Heart right ventricle (tissue), 16 donors: ENCODE measurements at regions not wholly inside any gene's neighbourhood (a gene's known extent, or its start where the extent isn't known, plus 50 kb on each side); places are given as distances from the start of the nearest gene placed in this dataset.

ENCODE experiments used
- ATAC-seq, 8 donors: fragments of 200-7000 bp; cut with Tn5 transposase; one replicate each; pipeline ENCODE4 v1.9.1; 2020; ENCODE audit warnings: mild to moderate bottlenecking in 8 of 8, moderate library complexity in 8 of 8, moderate number of reproducible peaks in 1 of 8
- DNase-seq, 2 donors: peaks; one replicate each; pipeline ENCODE4 v3.0.0-alpha.2; 2020
- H3K27ac ChIP-seq, 10 donors: fragments of 200-600 bp; sonication (generic) in 2 of 10; one replicate each; pipeline versions ENCODE4 v1.5.0 to v1.8.0; 2020 to 2022; ENCODE audit warnings: mild to moderate bottlenecking in 3 of 10
- H3K27me3 ChIP-seq, 7 donors: fragments of 200-600 bp; one replicate each; pipeline ENCODE4 v1.8.0; 2021 to 2022; ENCODE audit warnings: mild to moderate bottlenecking in 2 of 7
- H3K36me3 ChIP-seq, 9 donors: fragments of 200-600 bp; sonication (generic) in 1 of 9; one replicate each; pipeline versions ENCODE4 v1.5.0 to v1.8.0; 2020 to 2022; ENCODE audit warnings: mild to moderate bottlenecking in 2 of 9
- H3K4me1 ChIP-seq, 9 donors: fragments of 200-600 bp; sonication (generic) in 1 of 9; one replicate each; pipeline versions ENCODE4 v1.5.0 to v1.8.0; 2020 to 2022; ENCODE audit warnings: mild to moderate bottlenecking in 4 of 9
- H3K4me3 ChIP-seq, 10 donors: fragments of 200-600 bp; sonication (generic) in 2 of 10; one replicate each; pipeline versions ENCODE4 v1.5.0 to v1.8.0; 2020 to 2022; ENCODE audit warnings: mild to moderate bottlenecking in 7 of 10, moderate library complexity in 2 of 10
- H3K9me3 ChIP-seq, 11 donors: fragments of 200-600 bp in 10 of 11; sonication (generic) in 2 of 11; one replicate each; pipeline versions ENCODE4 v1.5.0 to v1.8.0; 2013 to 2022; ENCODE audit warnings: mild to moderate bottlenecking in 2 of 11, control low read depth in 1 of 11, moderate library complexity in 1 of 11
- CTCF ChIP-seq, 9 donors: fragments of 200-600 bp; sonication (generic) in 2 of 9; IDR thresholded peaks; one replicate each; pipeline versions ENCODE4 v1.5.0 to v1.8.0; 2021 to 2022; ENCODE audit warnings: antibody characterized with exemption in 9 of 9, mild to moderate bottlenecking in 5 of 9, moderate library complexity in 1 of 9
- WGBS, 2 donors: extraction: QIAGEN DNeasy Blood & Tissue Kit; methylation state at CpG; one replicate each; pipeline ENCODE4 v1.1.7; 2013; ENCODE audit warnings: inconsistent platforms in 1 of 2; 5-methylcytosine and 5-hydroxymethylcytosine counted together
- intact Hi-C, 10 donors: fragments of 100-400 bp; cut with DNase I; formaldehyde crosslinking; loops; one replicate each; pipeline versions ENCODE4 v1.11.1 to v1.14.2; 2022
- donor health status: Arrhythmogenic right ventricular cardiomyopathy.
- donor health status: ischemic (EF 13 %, LVEDD 7.1; RV severe dilation, severe dysfunction).
- donor health status: healthy with polysubstance abuse.
- donor health status: DM: no; HTN: yes; CAD: no.
- donor health status: DM: no; HTN: no; CAD: no.
- donor health status: ischemic (EF 25% LVEDD 6.9; RV normal size, moderate dysfunction).
- donor health status: ischemic (EF 25% LVEDD 5.7; RV mildly dilated, moderate dysfunction).
- donor health status: healthy.
- donor health status: DM: yes; HTN: yes; CAD: no.
- donor health status: Ischemic cardiomyopathy.
- donor health status: ischemic (EF 35%, LVEDD 5.7; RV mildly dilated, moderate dysfunction).
- donor health status: nonischemic (EF 11% LVEDD 7.7; RV severe dilation, severe dysfunction).
- donor health status: DM: yes; HTN: yes; CAD: no.
- donor health status: PGD.
- donor health status: ischemic (EF 29% LVEDD 5.4; RV normal size, mild dysfunction).
- donor health status: nonischemic (EF 23%, LVEDD 6.1; RV moderate dilation, normal function).

DNA sequence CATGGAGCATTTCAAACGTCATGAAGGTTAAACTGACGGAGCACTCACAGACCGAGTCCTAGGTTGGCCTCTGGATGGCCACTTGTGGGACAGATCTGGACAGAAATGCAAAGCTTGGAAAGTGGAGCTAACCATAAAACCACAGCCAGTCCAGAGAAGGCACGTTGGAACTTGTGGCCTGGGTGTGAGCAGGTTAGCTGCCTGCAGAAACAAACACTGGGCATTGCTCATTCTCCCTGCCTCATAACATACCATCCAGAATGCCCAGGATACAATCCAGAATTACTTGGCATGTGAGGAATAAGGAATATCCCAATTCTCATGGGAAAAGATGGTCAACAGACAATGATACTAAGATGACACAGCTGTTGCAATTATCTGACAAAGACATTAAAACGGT lies 1005.0 kb downstream of the TBC1D22A start:
- no peak for TF ChIP-seq CTCF (IDR thresholded peaks at IDR 0.05)

DNA sequence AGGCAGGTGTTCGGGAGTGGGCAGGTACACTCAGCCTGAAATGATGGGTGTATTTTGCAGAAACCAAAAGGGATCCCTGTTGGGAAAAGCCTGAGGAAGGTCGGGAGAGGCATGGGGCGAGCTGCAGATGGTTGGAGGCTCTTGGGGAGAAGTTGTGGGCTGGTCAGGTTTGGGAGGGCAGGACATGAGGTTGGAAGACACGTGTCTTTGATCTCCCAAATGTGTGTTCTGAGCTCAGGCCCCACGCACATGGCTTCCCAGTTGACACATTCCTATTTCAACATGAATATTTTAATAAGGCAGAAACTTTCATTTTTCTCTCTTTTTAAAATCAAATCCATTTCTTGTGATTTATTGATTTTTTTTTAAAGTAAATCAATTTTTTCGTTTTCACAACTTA lies 1003.3 kb downstream of the TBC1D22A start:
- DNase-seq, result no peak
- intact Hi-C loops, result no loop called here
- no peaks in the 10 kb centered on the region for H3K4me1 ChIP-seq
- no peak for ATAC-seq
- H3K27me3 ChIP-seq, result peaks cover 0 to 60% (median 18%) of the 10 kb centered on the region in 7 donors
- H3K4me3 ChIP-seq, result no peak overlapping the region
- H3K9me3 ChIP-seq, result no peaks in the 10 kb centered on the region
- no peaks in the 10 kb centered on the region for H3K36me3 ChIP-seq
- H3K27ac ChIP-seq, result no peak overlapping the region
- WGBS, 2 donors, result 68 to 74% methylated on average over 6 of the region's 6 CpGs
- no peak for TF ChIP-seq CTCF (IDR thresholded peaks at IDR 0.05)

More for the DNA sequence above, 1005.0 kb downstream of the TBC1D22A start:
- peaks cover 0 to 60% (median 12%) of the 10 kb centered on the region in 7 donors for H3K27me3 ChIP-seq
- ATAC-seq (no peak), DNase-seq (no peak)
- peaks cover 0 to 8% (median 0%) of the 10 kb centered on the region in 11 donors for H3K9me3 ChIP-seq
- no peaks in the 10 kb centered on the region for H3K4me1 ChIP-seq
- H3K27ac ChIP-seq, result no peak overlapping the region
- no peaks in the 10 kb centered on the region for H3K36me3 ChIP-seq
- 71 to 77% methylated on average over 5 of the region's 5 CpGs for WGBS, 2 donors
- intact Hi-C loops, result no loop called here
- H3K4me3 ChIP-seq, result no peak overlapping the region

- no peak overlapping the region for H3K27ac ChIP-seq
- no peak for TF ChIP-seq CTCF (IDR thresholded peaks at IDR 0.05)
- no peaks in the 10 kb centered on the region for H3K36me3 ChIP-seq
- intact Hi-C loops, result no loop called here
- peaks cover 0 to 36% (median 18%) of the 10 kb centered on the region in 7 donors for H3K27me3 ChIP-seq
- DNase-seq, result no peak
- H3K4me3 ChIP-seq, result no peak overlapping the region
- WGBS, 2 donors, result 67% methylated on average over 3 of the region's 3 CpGs
- no peak for ATAC-seq
- H3K9me3 ChIP-seq, result peaks cover 0 to 3% (median 0%) of the 10 kb centered on the region in 11 donors
- no peaks in the 10 kb centered on the region for H3K4me1 ChIP-seq
Observed at GRCh38 chr22:47762141-47762540, 999.7 kb downstream of the TBC1D22A start.

- ATAC-seq (no peak), DNase-seq (no peak)
- H3K27me3 ChIP-seq, result peaks cover 0 to 16% (median 10%) of the 10 kb centered on the region in 7 donors
- intact Hi-C loops, result loop anchor here in 1 of 10 donors (10.0 kb wide), 1 partner anchor 55 kb away; no protein-coding TSS in a partner anchor
- no peak overlapping the region for H3K27ac ChIP-seq
- 51 to 69% methylated on average over 3 of the region's 3 CpGs for WGBS, 2 donors
- H3K9me3 ChIP-seq, result peaks cover 0 to 11% (median 0%) of the 10 kb centered on the region in 11 donors
- no peaks in the 10 kb centered on the region for H3K4me1 ChIP-seq
- no peaks in the 10 kb centered on the region for H3K36me3 ChIP-seq
- no peak for TF ChIP-seq CTCF (IDR thresholded peaks at IDR 0.05)
- H3K4me3 ChIP-seq, result no peak overlapping the region
Observed at GRCh38 chr22:47759909-47760308, 997.5 kb downstream of the TBC1D22A start.
